ENCODE measurements at regions not wholly inside any gene's neighbourhood (a gene's known extent, or its start where the extent isn't known, plus 50 kb on each side); places are given as distances from the start of the nearest gene placed in this dataset.

DNA sequence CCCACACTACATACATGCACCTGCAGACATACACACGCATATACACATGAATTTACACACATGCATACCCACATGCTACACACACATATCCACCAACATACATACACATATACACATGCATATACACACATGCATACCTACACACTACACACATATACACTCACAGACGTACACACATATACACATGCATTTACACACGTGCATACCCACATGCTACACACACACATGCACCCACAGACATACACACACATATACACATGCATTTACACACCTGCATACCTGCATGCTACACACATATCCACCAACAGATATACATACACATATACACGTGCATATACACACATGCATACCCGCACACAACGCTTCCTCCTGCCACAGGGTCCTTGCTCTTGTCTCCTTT, 61.2 kb upstream of the SLC25A33 start:
- Histone ChIP-seq H3K9ac (ENCODE audit: insufficient read depth, low read depth, low read length) (no peak overlapping the region), H3K4me1 (ENCODE audit: insufficient read depth, low read length) (peaks cover 30% of the 10 kb centered on the region), H4K20me1 (ENCODE audit: insufficient read depth, low read length) (no peaks in the 10 kb centered on the region), H3K36me3 (replicated peaks in 1 of 2; ENCODE audit: control insufficient read depth in 1 of 2, insufficient read depth in 2 of 2, low read length in 2 of 2) (no peaks in the 10 kb centered on the region), H2AFZ (ENCODE audit: low read length) (no peak overlapping the region), H3K4me3 (replicated peaks in 1 of 3; ENCODE audit: insufficient read depth in 1 of 3, low read depth in 2 of 3, low read length in 3 of 3) (no peak overlapping the region), H3K27ac (ENCODE audit: extremely low read length, insufficient read depth, low read length) (no peak overlapping the region), H3K9me3 (ENCODE audit: low read length) (no peaks in the 10 kb centered on the region), H3K79me2 (ENCODE audit: insufficient read depth, low read length) (no peaks in the 10 kb centered on the region), H3K4me2 (ENCODE audit: low read depth, low read length) (no peak overlapping the region), H3K27me3 (ENCODE audit: control insufficient read depth in 1 of 2, insufficient read depth in 2 of 2, low read length in 2 of 2) (peaks cover 1 to 24% of the 10 kb centered on the region in 2 experiments; a peak in 4 of 5 replicates)
- no TSS peak for BruUV-seq (replicated peaks)
- in situ Hi-C loops (cut with HindIII; ENCODE audit: extremely low pct_ligation_motif_present, low pct_unique_long_range_greater_than_20kb) = no loop called here
- ChIA-PET CTCF (ENCODE audit: low intra/inter-chr PET ratio, low total read pairs) (no interaction called here), POLR2A (no interaction called here)
- TF ChIP-seq, protein P1, sequence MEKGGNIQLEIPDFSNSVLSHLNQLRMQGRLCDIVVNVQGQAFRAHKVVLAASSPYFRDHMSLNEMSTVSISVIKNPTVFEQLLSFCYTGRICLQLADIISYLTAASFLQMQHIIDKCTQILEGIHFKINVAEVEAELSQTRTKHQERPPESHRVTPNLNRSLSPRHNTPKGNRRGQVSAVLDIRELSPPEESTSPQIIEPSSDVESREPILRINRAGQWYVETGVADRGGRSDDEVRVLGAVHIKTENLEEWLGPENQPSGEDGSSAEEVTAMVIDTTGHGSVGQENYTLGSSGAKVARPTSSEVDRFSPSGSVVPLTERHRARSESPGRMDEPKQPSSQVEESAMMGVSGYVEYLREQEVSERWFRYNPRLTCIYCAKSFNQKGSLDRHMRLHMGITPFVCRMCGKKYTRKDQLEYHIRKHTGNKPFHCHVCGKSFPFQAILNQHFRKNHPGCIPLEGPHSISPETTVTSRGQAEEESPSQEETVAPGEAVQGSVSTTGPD (CRISPR knock-in tag; IDR thresholded peaks at IDR 0.05) = no peak
- no peak for TF ChIP-seq ZNF350 (CRISPR knock-in tag; IDR thresholded peaks at IDR 0.05; ENCODE audit: borderline replicate concordance, low read depth)
- TF ChIP-seq, protein P2, sequence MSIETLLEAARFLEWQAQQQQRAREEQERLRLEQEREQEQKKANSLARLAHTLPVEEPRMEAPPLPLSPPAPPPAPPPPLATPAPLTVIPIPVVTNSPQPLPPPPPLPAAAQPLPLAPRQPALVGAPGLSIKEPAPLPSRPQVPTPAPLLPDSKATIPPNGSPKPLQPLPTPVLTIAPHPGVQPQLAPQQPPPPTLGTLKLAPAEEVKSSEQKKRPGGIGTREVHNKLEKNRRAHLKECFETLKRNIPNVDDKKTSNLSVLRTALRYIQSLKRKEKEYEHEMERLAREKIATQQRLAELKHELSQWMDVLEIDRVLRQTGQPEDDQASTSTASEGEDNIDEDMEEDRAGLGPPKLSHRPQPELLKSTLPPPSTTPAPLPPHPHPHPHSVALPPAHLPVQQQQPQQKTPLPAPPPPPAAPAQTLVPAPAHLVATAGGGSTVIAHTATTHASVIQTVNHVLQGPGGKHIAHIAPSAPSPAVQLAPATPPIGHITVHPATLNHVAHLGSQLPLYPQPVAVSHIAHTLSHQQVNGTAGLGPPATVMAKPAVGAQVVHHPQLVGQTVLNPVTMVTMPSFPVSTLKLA (IDR thresholded peaks at IDR 0.05) = peak; percentile 92
- no peak for ATAC-seq
- no peak for FAIRE-seq
- intact Hi-C loops (cut with micrococcal nuclease; ENCODE audit: unreplicated experiment) = no loop called here
- 46% methylated on average over 6 of the region's 6 CpGs for WGBS (ENCODE audit: low lambda C conversion rate)
- DNase-seq (ENCODE audit: low spot score) = no peak

DNA sequence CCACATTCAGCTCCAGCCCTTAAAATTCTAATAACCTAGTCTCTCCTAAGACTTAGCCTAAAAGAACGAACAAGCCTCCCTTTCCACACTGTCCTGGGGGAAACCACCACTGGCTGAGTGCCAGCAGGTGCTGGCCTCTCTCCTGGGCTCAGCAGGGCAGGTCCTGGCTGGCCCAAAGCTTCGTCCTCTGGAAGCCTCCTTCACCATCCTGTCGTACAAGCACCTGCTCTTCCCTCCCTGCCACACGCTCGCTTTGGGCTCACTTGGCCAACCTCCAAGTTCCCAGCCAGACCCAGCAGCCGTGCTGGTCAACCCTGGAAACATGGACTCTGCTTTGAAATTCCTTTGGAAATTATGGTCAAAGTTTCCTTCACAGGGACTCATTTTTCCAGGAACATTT, 58.2 kb upstream of the SLC25A33 start:
- ATAC-seq = no peak
- H3K4me2 ChIP-seq (ENCODE audit: low read depth, low read length) = 0 out of 2 replicates have a peak overlapping the region, but pooled peaks have one; percentile 20
- H3K4me1 ChIP-seq (ENCODE audit: insufficient read depth, low read length) = peaks cover 30% of the 10 kb centered on the region
- H3K9me3 ChIP-seq (ENCODE audit: low read length) = no peaks in the 10 kb centered on the region
- no peak overlapping the region for H3K27ac ChIP-seq (ENCODE audit: extremely low read length, insufficient read depth, low read length)
- no peak for FAIRE-seq
- ChIA-PET CTCF (ENCODE audit: low intra/inter-chr PET ratio, low total read pairs) (no interaction called here), POLR2A (interaction anchor here (0.8 kb wide), 1 partner anchor 58 kb away, joined by 3 read pairs; the partner anchor contains the start of gene SLC25A33)
- H2AFZ ChIP-seq (ENCODE audit: low read length) = no peak overlapping the region
- peaks cover 0 to 26% of the 10 kb centered on the region in 2 experiments; a peak in 3 of 5 replicates for H3K27me3 ChIP-seq (ENCODE audit: control insufficient read depth in 1 of 2, insufficient read depth in 2 of 2, low read length in 2 of 2)
- H3K79me2 ChIP-seq (ENCODE audit: insufficient read depth, low read length) = no peaks in the 10 kb centered on the region
- DNase-seq (ENCODE audit: low spot score) = no peak
- in situ Hi-C loops (cut with HindIII; ENCODE audit: extremely low pct_ligation_motif_present, low pct_unique_long_range_greater_than_20kb) (no loop called here), intact Hi-C loops (cut with micrococcal nuclease; ENCODE audit: unreplicated experiment) (no loop called here)
- BruUV-seq (replicated peaks) = no TSS peak
- H3K9ac ChIP-seq (ENCODE audit: insufficient read depth, low read depth, low read length) = no peak overlapping the region
- no peaks in the 10 kb centered on the region for H3K36me3 ChIP-seq (replicated peaks in 1 of 2; ENCODE audit: control insufficient read depth in 1 of 2, insufficient read depth in 2 of 2, low read length in 2 of 2)
- H4K20me1 ChIP-seq (ENCODE audit: insufficient read depth, low read length) = no peaks in the 10 kb centered on the region
- no peak overlapping the region for H3K4me3 ChIP-seq (replicated peaks in 1 of 3; ENCODE audit: insufficient read depth in 1 of 3, low read depth in 2 of 3, low read length in 3 of 3)
- WGBS (ENCODE audit: low lambda C conversion rate) = 10% methylated on average over 6 of the region's 6 CpGs
- TF ChIP-seq NFIB (CRISPR knock-in tag; IDR thresholded peaks at IDR 0.05; ENCODE audit: borderline replicate concordance) (0 out of 2 replicates have a peak, but pooled peaks have one; percentile 53), ZNF670 (CRISPR knock-in tag; IDR thresholded peaks at IDR 0.05; ENCODE audit: borderline replicate concordance) (no peak), FOXA3 (CRISPR knock-in tag; IDR thresholded peaks at IDR 0.05) (no peak), ZNF343 (CRISPR knock-in tag; IDR thresholded peaks at IDR 0.05) (no peak), ZNF383 (CRISPR knock-in tag; IDR thresholded peaks at IDR 0.05; ENCODE audit: borderline replicate concordance) (no peak), PHF5A (CRISPR knock-in tag; IDR thresholded peaks at IDR 0.05; ENCODE audit: low read depth, unreplicated experiment) (no peak), SP2 (CRISPR knock-in tag; IDR thresholded peaks at IDR 0.05) (no peak), PHF21A (CRISPR knock-in tag; IDR thresholded peaks at IDR 0.05) (no peak)
- TF ChIP-seq, protein P3, sequence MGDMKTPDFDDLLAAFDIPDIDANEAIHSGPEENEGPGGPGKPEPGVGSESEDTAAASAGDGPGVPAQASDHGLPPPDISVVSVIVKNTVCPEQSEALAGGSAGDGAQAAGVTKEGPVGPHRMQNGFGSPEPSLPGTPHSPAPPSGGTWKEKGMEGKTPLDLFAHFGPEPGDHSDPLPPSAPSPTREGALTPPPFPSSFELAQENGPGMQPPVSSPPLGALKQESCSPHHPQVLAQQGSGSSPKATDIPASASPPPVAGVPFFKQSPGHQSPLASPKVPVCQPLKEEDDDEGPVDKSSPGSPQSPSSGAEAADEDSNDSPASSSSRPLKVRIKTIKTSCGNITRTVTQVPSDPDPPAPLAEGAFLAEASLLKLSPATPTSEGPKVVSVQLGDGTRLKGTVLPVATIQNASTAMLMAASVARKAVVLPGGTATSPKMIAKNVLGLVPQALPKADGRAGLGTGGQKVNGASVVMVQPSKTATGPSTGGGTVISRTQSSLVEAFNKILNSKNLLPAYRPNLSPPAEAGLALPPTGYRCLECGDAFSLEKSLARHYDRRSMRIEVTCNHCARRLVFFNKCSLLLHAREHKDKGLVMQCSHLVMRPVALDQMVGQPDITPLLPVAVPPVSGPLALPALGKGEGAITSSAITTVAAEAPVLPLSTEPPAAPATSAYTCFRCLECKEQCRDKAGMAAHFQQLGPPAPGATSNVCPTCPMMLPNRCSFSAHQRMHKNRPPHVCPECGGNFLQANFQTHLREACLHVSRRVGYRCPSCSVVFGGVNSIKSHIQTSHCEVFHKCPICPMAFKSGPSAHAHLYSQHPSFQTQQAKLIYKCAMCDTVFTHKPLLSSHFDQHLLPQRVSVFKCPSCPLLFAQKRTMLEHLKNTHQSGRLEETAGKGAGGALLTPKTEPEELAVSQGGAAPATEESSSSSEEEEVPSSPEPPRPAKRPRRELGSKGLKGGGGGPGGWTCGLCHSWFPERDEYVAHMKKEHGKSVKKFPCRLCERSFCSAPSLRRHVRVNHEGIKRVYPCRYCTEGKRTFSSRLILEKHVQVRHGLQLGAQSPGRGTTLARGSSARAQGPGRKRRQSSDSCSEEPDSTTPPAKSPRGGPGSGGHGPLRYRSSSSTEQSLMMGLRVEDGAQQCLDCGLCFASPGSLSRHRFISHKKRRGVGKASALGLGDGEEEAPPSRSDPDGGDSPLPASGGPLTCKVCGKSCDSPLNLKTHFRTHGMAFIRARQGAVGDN (CRISPR knock-in tag; IDR thresholded peaks at IDR 0.05) = peak; percentile 33; the same call in 1 of the 2 replicates
